Osteoblast (primary cell): ENCODE measurements at regions not wholly inside any gene's neighbourhood (a gene's known extent, or its start where the extent isn't known, plus 50 kb on each side); places are given as distances from the start of the nearest gene placed in this dataset.

ENCODE experiments used
- DNase-seq: peaks from one replicate; pipeline ENCODE4 v3.0.0; 2011; ENCODE audit warnings: low spot score, mixed read lengths; ENCODE audit not compliant: insufficient read length; ENCODE audit errors: missing footprints
- H2AFZ ChIP-seq: 2 replicates; pipeline ENCODE4 v1.6.0; 2011; ENCODE audit warnings: mild to moderate bottlenecking, low read length
- H3K27ac ChIP-seq: 2 replicates; pipeline ENCODE4 v1.5.1; 2011; ENCODE audit warnings: mild to moderate bottlenecking, low read depth, low read length, moderate library complexity
- H3K27me3 ChIP-seq: 2 replicates; pipeline ENCODE4 v1.6.0; 2012; ENCODE audit warnings: mild to moderate bottlenecking, control low read depth, inconsistent platforms, low read length, moderate library complexity; ENCODE audit not compliant: insufficient read depth
- H3K36me3 ChIP-seq: 2 replicates; pipeline ENCODE4 v1.5.1; 2011; ENCODE audit warnings: mild to moderate bottlenecking, low read length, control low read depth, moderate library complexity; ENCODE audit not compliant: insufficient read depth
- H3K4me1 ChIP-seq: 2 replicates; pipeline ENCODE4 v1.5.1; 2011; ENCODE audit warnings: mild to moderate bottlenecking, low read length, control low read depth, moderate library complexity; ENCODE audit not compliant: insufficient read depth
- H3K4me2 ChIP-seq: 2 replicates; pipeline ENCODE4 v1.6.0; 2011; ENCODE audit warnings: mild to moderate bottlenecking, low read length; ENCODE audit not compliant: insufficient read depth
- H3K4me3 ChIP-seq: fragments of 200-600 bp; sonication (generic); 3 replicates; pipeline ENCODE4 v1.5.1; 2012; ENCODE audit warnings: mild to moderate bottlenecking, low read length, inconsistent platforms; ENCODE audit not compliant: insufficient read depth
- H3K79me2 ChIP-seq: 2 replicates; pipeline ENCODE4 v1.6.0; 2012; ENCODE audit warnings: mild to moderate bottlenecking, low read length, control low read depth, inconsistent platforms; ENCODE audit not compliant: insufficient read depth
- H3K9me3 ChIP-seq: 2 replicates; pipeline ENCODE4 v1.5.1; 2011; ENCODE audit warnings: low read depth, low read length, control low read depth
- H4K20me1 ChIP-seq: 2 replicates; pipeline ENCODE4 v1.6.0; 2012; ENCODE audit warnings: mild to moderate bottlenecking, low read length, control low read depth; ENCODE audit not compliant: insufficient read depth
- CTCF ChIP-seq: IDR thresholded peaks from 2 replicates; pipeline ENCODE4 v1.5.1; 2011; ENCODE audit warnings: mild to moderate bottlenecking, low read depth, low read length, moderate library complexity; ENCODE audit errors: extremely low read depth

GRCh38 chr5:1657161-1657741 is 133.5 kb upstream of the LPCAT1 start:
- Histone ChIP-seq H3K27ac (no peak overlapping the region), H3K4me2 (no peak overlapping the region), H3K27me3 (peaks cover 28% of the 10 kb centered on the region), H2AFZ (no peak overlapping the region), H3K36me3 (no peaks in the 10 kb centered on the region), H4K20me1 (no peaks in the 10 kb centered on the region), H3K79me2 (no peaks in the 10 kb centered on the region), H3K4me1 (no peaks in the 10 kb centered on the region), H3K9me3 (no peaks in the 10 kb centered on the region), H3K4me3 (no peak overlapping the region)
- DNase-seq = peak; percentile 62
- TF ChIP-seq CTCF = no peak

GRCh38 chr5:1656271-1656975 is 132.7 kb upstream of the LPCAT1 start:
- no peak overlapping the region for H2AFZ ChIP-seq
- DNase-seq = peak; percentile 64
- no peaks in the 10 kb centered on the region for H3K36me3 ChIP-seq
- peaks cover 32% of the 10 kb centered on the region for H3K27me3 ChIP-seq
- H4K20me1 ChIP-seq = no peaks in the 10 kb centered on the region
- no peaks in the 10 kb centered on the region for H3K9me3 ChIP-seq
- H3K4me1 ChIP-seq = no peaks in the 10 kb centered on the region
- no peak overlapping the region for H3K4me2 ChIP-seq
- no peak for TF ChIP-seq CTCF
- H3K4me3 ChIP-seq = no peak overlapping the region
- no peak overlapping the region for H3K27ac ChIP-seq
- H3K79me2 ChIP-seq = no peaks in the 10 kb centered on the region

GRCh38 chr5:1655496-1656270 is 131.9 kb upstream of the LPCAT1 start:
- no peaks in the 10 kb centered on the region for H3K4me1 ChIP-seq
- H3K27me3 ChIP-seq = peaks cover 31% of the 10 kb centered on the region
- no peak overlapping the region for H3K27ac ChIP-seq
- no peaks in the 10 kb centered on the region for H3K36me3 ChIP-seq
- no peaks in the 10 kb centered on the region for H3K9me3 ChIP-seq
- no peak for TF ChIP-seq CTCF
- H3K4me2 ChIP-seq = no peak overlapping the region
- no peaks in the 10 kb centered on the region for H3K79me2 ChIP-seq
- H2AFZ ChIP-seq = no peak overlapping the region
- peak; percentile 79 for DNase-seq
- no peak overlapping the region for H3K4me3 ChIP-seq
- H4K20me1 ChIP-seq = no peaks in the 10 kb centered on the region

- H3K27ac ChIP-seq = no peak overlapping the region
- peaks cover 33% of the 10 kb centered on the region for H3K27me3 ChIP-seq
- H3K36me3 ChIP-seq = no peaks in the 10 kb centered on the region
- no peak overlapping the region for H3K4me2 ChIP-seq
- H3K9me3 ChIP-seq = no peaks in the 10 kb centered on the region
- no peaks in the 10 kb centered on the region for H3K4me1 ChIP-seq
- no peak overlapping the region for H3K4me3 ChIP-seq
- H3K79me2 ChIP-seq = no peaks in the 10 kb centered on the region
- no peaks in the 10 kb centered on the region for H4K20me1 ChIP-seq
- no peak overlapping the region for H2AFZ ChIP-seq
- DNase-seq = peak; percentile 31
- no peak for TF ChIP-seq CTCF
Observed at GRCh38 chr5:1654786-1655495, 131.2 kb upstream of the LPCAT1 start.
